GM18870 (cell line): ENCODE measurements at regions not wholly inside any gene's neighbourhood (a gene's known extent, or its start where the extent isn't known, plus 50 kb on each side); places are given as distances from the start of the nearest gene placed in this dataset.
"Not testable (repeated sequence)": the region's sequence is repeated elsewhere in the genome, so short reads cannot be mapped to it uniquely, and the experiment has no call there.

Experiments used
- ATAC-seq: cut with Tn5 transposase; IDR thresholded peaks from one replicate; pipeline ENCODE4 v1.9.1; 2021; ENCODE audit warnings: moderate library complexity; ENCODE audit not compliant: unreplicated experiment

- no peak for ATAC-seq
Measured at GRCh38 chr6:132142768-132143167, 191.6 kb upstream of the CCN2 start.

DNA sequence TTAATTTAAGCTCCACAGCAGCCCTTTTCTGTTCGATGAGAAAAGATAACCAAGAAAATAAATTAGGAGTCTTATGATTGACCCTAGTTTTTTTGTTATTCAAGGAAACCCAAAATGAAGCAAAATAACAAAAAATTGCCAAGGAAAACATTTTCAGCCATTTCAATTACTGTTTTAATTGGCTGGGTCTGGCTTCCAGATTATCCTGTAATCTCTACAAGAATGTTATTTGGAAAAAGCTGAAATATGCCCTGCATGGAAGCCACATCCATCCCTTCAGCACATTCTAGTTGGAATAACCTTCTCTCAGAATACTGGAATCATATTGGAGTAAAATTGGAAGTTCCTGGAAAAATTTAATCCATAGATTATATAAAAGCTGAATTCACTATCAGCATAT lies 191.1 kb upstream of the CCN2 start:
- no peak for ATAC-seq

DNA sequence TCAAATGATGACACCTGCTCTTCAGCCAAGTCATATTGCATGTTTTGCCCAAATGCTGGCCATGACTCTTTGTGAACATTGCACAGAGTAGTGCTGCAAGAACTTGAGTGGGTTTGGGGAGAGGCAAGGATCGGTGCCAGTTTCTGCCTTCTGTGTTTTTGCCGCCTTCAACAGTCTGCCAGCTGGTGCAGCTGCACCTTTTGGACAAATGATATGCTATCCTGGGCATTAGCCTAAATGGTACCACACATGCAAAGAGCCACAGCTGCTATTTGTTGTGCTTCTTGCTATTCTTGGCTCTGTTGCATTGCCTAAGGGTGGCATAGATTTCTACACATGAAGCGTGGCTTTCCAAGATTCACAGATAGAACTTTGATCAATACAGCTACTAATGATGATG lies 189.0 kb upstream of the CCN2 start:
- ATAC-seq = no peak

DNA sequence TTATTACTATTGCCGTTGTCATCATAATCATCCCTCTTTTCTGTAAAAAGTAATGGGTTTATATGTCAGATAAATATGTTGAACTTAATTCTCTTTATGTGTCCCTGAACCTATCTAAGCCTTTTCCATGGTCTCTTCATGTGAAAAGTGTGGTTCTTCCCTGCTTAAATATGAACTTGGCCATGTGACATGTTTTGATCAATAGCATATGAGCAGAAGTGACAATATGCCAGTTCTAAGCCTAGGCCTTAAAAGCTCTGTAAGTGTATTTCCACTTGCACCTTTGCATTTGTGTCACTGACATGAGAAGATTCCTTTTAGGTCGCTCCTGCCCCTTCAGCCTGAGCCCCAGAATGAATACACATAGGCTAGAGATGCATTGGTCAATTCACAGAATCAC lies 188.4 kb upstream of the CCN2 start:
- no peak for ATAC-seq

DNA sequence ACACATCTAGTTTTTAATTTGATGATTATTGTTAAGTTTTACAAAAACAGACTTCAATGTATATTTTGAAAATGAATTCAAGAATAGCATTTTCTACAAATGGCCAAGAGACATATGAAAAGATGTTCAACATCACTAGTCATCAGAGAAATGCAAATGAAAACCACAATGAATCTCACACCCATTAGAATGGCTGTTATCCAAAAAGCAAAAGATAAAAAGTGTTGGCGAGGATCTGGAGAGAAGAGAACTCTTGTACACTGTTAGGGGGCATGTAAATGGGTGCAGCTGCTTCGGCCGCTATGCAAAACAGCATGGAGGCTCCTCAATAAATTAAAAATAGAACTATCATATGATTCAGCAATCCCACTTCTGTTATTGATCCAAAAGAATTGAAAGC lies 185.8 kb upstream of the CCN2 start:
- no peak for ATAC-seq

GRCh38 chr6:132135409-132135808 lies 184.2 kb upstream of the CCN2 start:
- no peak for ATAC-seq

- ATAC-seq = no peak
Measured at GRCh38 chr6:132133736-132134445, 182.7 kb upstream of the CCN2 start.

DNA sequence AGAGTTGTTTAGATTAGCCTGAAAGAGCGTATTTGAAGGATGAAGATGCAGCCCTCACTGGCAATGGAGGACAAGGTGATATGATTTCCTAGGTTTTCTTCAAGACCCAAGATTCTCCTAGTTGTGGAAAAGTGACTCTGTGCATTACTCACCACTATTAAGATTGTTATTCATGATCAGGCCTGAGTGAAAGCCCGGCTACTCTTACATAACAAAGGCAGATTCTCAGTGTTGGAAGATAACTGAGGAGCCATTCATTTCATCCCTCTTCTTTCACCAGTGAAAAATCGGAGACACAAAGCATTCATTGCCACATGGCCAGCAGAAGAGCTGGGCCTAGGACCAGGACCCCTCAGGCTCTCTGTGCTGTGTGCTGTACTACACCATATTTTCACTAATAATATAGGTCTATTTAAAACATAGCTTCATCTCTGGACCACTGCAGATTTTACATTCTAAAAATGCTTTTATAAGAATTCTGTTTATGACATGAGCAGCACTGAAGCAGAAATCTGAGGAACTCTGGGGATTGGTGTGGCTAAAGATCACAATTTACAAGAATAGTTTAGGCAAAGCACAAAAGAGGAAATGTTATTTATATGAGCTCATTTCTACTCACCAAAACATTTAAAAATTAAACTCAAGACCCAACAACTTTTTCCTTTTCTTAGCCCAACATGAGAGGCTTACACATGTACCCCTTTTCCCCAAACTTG lies 181.9 kb upstream of the CCN2 start:
- ATAC-seq = no peak

DNA sequence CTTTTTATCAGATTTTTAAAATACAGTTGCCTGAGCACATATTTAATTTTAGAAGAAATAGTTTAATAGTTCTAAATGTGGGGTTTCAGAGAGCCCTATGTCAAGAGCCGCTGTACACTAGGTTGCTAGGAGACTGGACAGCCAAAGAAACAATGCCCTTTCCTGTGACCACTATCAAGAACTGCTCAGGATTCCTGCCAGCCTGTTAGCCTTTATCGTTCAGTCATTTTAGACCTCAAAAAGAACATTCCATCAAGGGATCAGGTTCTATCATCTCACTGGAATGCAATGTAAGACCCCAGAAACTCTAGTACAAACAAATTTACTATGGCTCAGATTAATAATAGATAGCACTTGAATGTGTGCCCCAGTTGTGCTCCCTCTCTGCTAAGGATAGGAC lies 181.2 kb upstream of the CCN2 start:
- no peak for ATAC-seq

- no peak for ATAC-seq
Measured at GRCh38 chr6:132131758-132132157, 180.6 kb upstream of the CCN2 start.

GRCh38 chr6:132131351-132131750 lies 180.2 kb upstream of the CCN2 start:
- no peak for ATAC-seq

DNA sequence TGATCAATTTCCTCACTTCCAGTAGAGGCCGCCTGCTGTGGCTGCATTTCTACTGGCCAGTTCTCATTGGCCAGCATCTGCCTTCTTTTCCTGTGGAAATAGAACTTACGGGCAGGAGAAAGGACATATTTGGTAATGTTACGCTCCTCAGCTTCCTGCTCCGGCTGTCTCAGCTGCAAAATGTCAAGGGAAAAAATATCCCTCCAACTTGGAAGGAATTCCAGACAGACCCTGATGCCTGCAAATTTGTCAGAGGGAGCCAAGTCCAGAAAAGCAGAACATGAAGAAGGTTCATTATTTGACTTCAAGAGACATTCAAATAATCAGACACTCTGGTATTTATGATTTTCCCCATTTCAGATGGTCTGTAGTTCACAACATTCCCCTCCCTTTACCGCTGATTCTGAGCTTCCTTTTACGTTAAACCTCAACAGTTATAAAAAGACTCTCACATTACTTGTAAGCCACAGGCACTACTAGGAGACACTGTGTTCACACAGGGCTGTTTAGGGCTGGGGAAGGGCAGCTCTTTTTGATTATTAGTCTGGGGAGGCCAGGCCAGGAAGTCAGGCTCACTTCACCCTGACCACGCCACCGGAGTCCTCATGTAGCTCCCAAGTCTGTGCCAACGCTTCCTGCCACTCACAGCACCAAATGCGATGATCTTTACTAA lies 179.6 kb upstream of the CCN2 start:
- no peak for ATAC-seq

GRCh38 chr6:132128424-132128823 lies 177.3 kb upstream of the CCN2 start:
- ATAC-seq = no peak

- no peak for ATAC-seq
Measured at GRCh38 chr6:132126150-132126549, 175.0 kb upstream of the CCN2 start.

GRCh38 chr6:132122871-132123270 lies 171.7 kb upstream of the CCN2 start:
- ATAC-seq = no peak

DNA sequence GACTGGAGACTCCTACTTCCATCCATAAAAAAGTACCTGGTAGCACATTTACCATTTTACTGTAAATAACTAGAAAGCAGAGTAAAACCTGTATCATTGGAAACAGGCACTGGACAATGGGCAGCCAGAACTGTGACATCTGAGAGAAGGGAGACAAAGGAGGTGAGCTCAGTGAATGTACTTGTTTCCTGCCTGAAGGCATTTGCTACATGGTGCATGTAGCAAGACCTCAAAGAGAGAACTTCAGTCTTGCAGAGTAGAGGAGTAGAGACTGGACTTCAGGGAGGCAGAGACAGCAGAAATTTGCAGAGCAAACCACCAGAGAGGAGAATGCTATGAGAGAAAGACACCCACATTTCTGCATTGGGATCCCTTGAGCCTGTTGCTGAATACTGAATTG lies 171.0 kb upstream of the CCN2 start:
- ATAC-seq = no peak

GRCh38 chr6:132118144-132118543 lies 167.0 kb upstream of the CCN2 start:
- ATAC-seq = no peak

DNA sequence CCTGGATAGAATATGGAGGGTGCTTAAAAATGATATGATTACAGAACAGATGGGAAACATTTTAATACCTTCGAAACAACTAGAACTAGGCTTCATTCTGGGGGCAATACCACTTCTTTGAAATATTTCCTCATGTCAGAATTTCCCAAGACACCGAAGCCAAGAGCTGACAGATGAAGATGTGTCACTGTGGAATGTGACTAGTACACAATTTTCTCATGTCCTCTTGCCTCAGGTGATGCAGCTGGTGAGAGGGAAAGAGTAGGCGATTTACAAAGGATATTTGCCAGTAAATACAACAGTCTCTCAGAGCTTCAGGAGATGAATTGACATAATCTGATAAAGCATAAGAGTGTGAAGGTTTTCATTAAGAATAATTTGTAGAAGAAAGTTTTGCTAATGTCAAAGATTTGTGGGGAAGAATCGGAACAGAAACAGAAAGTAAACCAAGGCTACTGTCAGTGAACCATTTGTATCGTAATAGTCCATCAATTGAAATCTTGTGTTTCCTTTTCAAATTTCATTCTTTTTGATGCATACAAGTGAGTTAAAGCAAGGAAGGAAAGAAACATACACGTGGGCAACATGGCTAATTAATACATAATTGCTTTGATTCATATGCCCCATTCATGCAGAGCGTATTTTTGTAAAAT lies 164.7 kb upstream of the CCN2 start:
- no peak for ATAC-seq

GRCh38 chr6:132114201-132114825 lies 163.1 kb upstream of the CCN2 start:
- ATAC-seq = no peak

GRCh38 chr6:132109752-132110151 lies 158.6 kb upstream of the CCN2 start:
- not testable (repeated sequence) for ATAC-seq

DNA sequence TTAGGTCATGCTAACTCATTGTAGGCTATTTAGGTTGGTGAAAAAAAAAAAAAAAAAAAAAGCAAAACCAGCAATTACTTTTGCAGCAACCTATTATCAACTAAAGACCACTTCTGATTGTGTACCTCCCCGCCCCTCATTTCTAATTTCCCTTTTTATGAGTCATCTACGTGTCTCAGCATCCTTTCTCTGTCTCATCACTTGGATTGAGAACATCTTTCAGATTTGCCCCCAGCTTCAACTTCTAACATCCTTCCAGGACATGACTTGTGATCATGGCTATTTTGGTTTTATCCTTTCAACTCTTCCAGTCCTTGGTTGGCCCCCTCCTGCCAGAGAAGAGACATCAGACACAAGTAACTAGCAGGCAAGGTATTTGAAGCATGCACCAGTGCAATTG lies 156.7 kb upstream of the CCN2 start:
- ATAC-seq = no peak
